GM12891 (cell line): ENCODE measurements at regions not wholly inside any gene's neighbourhood (a gene's known extent, or its start where the extent isn't known, plus 50 kb on each side); places are given as distances from the start of the nearest gene placed in this dataset.
"Not testable (repeated sequence)": the region's sequence is repeated elsewhere in the genome, so short reads cannot be mapped to it uniquely, and the experiment has no call there.

Source experiments
- DNase-seq: peaks from one replicate; pipeline ENCODE4 v3.0.0; 2011; ENCODE audit warnings: low spot score; ENCODE audit not compliant: insufficient read length
- FAIRE-seq: peaks from 2 replicates; lab custom pipeline; 2011; peaks lifted over from hg19 to GRCh38; lab: Jason Lieb, UNC
- PAX5 ChIP-seq: IDR thresholded peaks from 2 replicates; pipeline ENCODE4 v1.6.1; 2011; ENCODE audit warnings: low read length, moderate library complexity, mild to moderate bottlenecking; ENCODE audit not compliant: insufficient read depth, severe bottlenecking
- POLR2A ChIP-seq: IDR thresholded peaks from 2 replicates; pipeline ENCODE4 v1.6.1; 2011; ENCODE audit warnings: low read depth, low read length, control low read depth
- POLR2AphosphoS5 ChIP-seq: IDR thresholded peaks from 2 replicates; pipeline ENCODE4 v1.6.1; 2011; ENCODE audit warnings: low read depth, low read length, control low read depth
- POU2F2 ChIP-seq: IDR thresholded peaks from 2 replicates; pipeline ENCODE4 v1.6.1; 2011; ENCODE audit warnings: low read depth, mild to moderate bottlenecking, control low read depth, low read length, moderate library complexity
- SPI1 ChIP-seq: IDR thresholded peaks from 2 replicates; pipeline ENCODE4 v1.6.1; 2011; ENCODE audit warnings: low read depth, low read length, control low read depth
- TAF1 ChIP-seq: IDR thresholded peaks from 2 replicates; pipeline ENCODE4 v1.6.1; 2011; ENCODE audit warnings: low read depth, low read length, control low read depth

- no peak for FAIRE-seq
- TF ChIP-seq TAF1: no peak
- no peak for TF ChIP-seq SPI1
- TF ChIP-seq POLR2AphosphoS5: no peak
- no peak for TF ChIP-seq POU2F2
- TF ChIP-seq POLR2A: no peak
- no peak for TF ChIP-seq PAX5
- DNase-seq: no peak
These were observed 112.6 kb downstream of the ESM1 start for GRCh38 chr5:54872810-54873209.

- TF ChIP-seq POLR2A (no peak), SPI1 (no peak), PAX5 (no peak), POLR2AphosphoS5 (no peak), TAF1 (no peak), POU2F2 (no peak)
- DNase-seq: no peak
- FAIRE-seq: no peak
These were observed 115.1 kb downstream of the ESM1 start for GRCh38 chr5:54870271-54870670.

DNA sequence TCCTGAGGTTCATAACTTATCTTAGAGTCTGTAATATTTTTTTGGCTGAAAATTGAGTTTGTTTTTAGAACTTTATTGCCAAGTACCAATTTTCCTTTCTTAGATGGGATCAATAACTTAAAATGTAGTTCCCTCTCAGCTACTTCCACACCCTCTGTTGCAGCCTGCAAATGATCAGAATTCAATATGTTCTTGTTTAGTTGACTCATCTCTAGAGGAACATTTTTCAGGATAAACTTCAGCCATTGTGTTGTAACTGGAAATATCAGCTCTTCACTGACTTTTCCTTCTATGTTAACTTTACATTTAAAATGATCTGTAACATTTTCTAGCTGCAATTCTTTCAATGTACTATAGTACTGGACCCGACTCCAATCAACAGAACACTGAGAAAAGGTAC is 115.7 kb downstream of the ESM1 start:
- TF ChIP-seq PAX5: no peak
- no peak for TF ChIP-seq POU2F2
- no peak for DNase-seq
- FAIRE-seq: no peak

DNA sequence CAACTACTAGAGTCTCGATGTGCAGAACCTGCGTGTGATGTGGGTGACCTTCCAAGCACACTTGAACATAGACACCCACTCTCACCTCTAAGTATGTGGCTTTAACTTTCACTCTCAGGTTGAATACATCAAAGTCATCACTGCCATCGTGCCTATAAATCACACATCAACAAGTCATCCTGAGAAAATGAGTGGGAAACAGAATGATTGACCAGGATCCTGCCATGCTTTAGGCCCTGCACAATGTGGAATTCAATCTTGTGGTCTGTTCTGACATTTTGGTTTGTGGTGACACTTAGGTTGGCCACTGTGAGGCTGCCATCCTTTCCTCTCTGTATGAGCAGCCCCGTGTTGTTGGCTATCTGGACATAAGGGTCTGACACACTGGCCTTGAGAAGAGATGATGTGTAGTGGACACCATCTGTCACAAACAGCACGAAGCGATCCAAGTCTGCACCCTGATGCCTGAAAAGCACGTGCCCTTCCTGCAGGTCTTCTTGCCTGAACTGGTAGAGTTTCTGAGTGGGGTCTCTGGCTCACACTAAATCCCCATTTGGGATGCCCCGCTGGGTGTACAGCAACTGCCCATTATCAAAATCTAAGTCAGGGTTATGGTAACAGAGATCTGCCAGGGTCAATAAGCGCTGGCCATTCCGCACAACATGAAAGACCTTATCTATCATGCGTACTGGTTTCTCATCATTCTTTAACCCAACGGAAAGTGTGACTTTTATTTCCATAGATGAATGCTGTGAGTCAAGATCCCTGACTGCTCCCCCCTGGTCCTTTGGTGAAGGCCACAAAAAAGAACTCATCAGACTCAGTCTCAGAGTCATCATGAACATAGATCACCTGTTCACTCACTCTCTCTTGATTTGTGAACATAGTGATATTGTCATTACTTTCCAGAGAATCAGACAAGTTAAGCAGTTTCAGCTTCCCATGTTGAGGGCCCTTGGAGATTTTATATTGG is 116.6 kb downstream of the ESM1 start:
- no peak for DNase-seq
- TF ChIP-seq SPI1 (no peak), PAX5 (no peak), TAF1 (no peak), POLR2A (no peak), POU2F2 (no peak), POLR2AphosphoS5 (no peak)
- no peak for FAIRE-seq

- FAIRE-seq: no peak
- TF ChIP-seq POLR2A (no peak), POLR2AphosphoS5 (no peak), TAF1 (no peak), POU2F2 (no peak), SPI1 (no peak), PAX5 (no peak)
These were observed 118.0 kb downstream of the ESM1 start for GRCh38 chr5:54867310-54867944.

GRCh38 chr5:54864911-54865515 is 120.4 kb downstream of the ESM1 start:
- not testable (repeated sequence) for DNase-seq, FAIRE-seq

More at GRCh38 chr5:54867310-54867944, 118.0 kb downstream of the ESM1 start:
- DNase-seq: no peak

- DNase-seq: no peak
- TF ChIP-seq POU2F2: no peak
- no peak for TF ChIP-seq TAF1
- TF ChIP-seq PAX5: no peak
- TF ChIP-seq POLR2A: no peak
- TF ChIP-seq POLR2AphosphoS5: no peak
- no peak for TF ChIP-seq SPI1
- no peak for FAIRE-seq
These were observed 123.4 kb downstream of the ESM1 start for GRCh38 chr5:54862036-54862435.

DNA sequence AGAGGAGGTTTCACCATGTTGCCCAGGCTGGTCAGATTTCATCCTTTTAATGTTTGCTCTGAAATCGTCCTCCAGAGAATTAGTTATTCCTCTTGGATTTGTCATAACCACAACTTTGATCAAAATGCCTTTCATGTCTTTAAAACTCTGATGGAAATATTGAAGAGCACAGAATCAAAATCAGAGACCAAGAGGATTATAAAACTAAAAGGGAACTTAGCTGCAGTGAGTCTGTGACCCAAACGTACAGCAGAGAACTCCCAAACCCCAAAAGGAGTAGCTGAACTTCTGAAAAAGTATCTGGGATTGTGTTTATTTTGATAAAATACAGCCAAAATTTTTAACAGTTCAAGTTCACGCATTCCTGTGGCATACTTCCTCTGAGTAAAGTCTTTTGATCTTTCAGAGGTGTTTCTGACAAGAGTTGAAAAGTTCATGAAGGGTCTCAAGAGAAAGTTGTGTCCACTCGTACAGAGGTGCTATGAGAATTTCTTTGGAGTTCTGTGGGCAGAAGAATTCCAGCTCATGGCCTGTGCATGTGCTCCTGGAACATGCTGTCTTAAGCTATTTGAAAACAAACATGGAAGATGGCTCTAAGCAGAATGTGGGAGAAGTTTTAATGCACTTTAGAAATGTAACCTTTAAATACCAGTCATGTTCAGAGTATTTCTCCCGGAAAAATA is 124.0 kb downstream of the ESM1 start:
- DNase-seq (no peak), FAIRE-seq (no peak)
- no peak for TF ChIP-seq POLR2A
- TF ChIP-seq TAF1: no peak
- no peak for TF ChIP-seq POLR2AphosphoS5
- no peak for TF ChIP-seq POU2F2
- no peak for TF ChIP-seq SPI1
- no peak for TF ChIP-seq PAX5

DNA sequence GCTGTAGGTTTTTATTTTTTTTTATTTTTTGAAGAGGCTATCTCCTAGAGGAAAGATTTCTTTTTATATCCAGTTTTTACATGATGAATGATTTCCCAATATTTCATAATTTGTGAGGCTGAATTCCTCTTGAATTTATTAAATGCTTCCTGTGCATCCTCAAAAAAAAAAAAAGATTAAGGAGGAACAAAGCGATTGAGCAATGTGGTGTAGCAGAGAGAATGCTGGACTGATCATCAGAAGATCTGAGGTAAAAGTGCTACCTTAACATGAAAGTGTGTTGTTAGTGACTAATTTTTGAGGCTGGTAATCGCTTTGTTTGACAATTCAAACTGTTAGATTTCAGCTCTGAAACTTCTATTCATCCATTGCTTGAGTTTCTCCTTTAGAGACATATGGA is 125.1 kb downstream of the ESM1 start:
- FAIRE-seq (no peak), DNase-seq (no peak)
- TF ChIP-seq POLR2AphosphoS5 (no peak), POU2F2 (no peak), POLR2A (no peak), PAX5 (no peak), TAF1 (no peak), SPI1 (no peak)
